HEK293 (cell line): ENCODE measurements at regions not wholly inside any gene's neighbourhood (a gene's known extent, or its start where the extent isn't known, plus 50 kb on each side); places are given as distances from the start of the nearest gene placed in this dataset.

Experiments used
- ATF2 ChIP-seq: fragments of 450-650 bp; formaldehyde crosslinking; IDR thresholded peaks from 2 replicates; pipeline ENCODE4 v1.5.1; 2016; ENCODE audit warnings: missing biosample characterization, missing genetic modification characterization, low read depth
- CTCF ChIP-seq: fragments of 450-650 bp; formaldehyde crosslinking; IDR thresholded peaks from 2 replicates; pipeline ENCODE4 v1.5.1; 2016; ENCODE audit warnings: missing biosample characterization, missing genetic modification characterization
- IKZF3 ChIP-seq: fragments of 450-650 bp; IDR thresholded peaks from 2 replicates; pipeline ENCODE4 v1.5.0; 2018; ENCODE audit warnings: missing biosample characterization, mild to moderate bottlenecking, missing genetic modification characterization, moderate library complexity
- OVOL3 ChIP-seq: fragments of 450-650 bp; formaldehyde crosslinking; IDR thresholded peaks from 2 replicates; pipeline ENCODE4 v1.5.1; 2016; ENCODE audit warnings: missing biosample characterization, missing genetic modification characterization
- PRDM10 ChIP-seq: fragments of 450-650 bp; formaldehyde crosslinking; IDR thresholded peaks from 2 replicates; pipeline ENCODE4 v1.5.1; 2016; ENCODE audit warnings: missing biosample characterization, missing genetic modification characterization
- SALL2 ChIP-seq: fragments of 450-650 bp; formaldehyde crosslinking; IDR thresholded peaks from 2 replicates; pipeline ENCODE4 v1.5.0; 2017; ENCODE audit warnings: missing biosample characterization, mild to moderate bottlenecking, missing genetic modification characterization, borderline replicate concordance
- TCF7L2 ChIP-seq: IDR thresholded peaks from 2 replicates; pipeline ENCODE4 v1.6.1; 2011; ENCODE audit warnings: low read depth, mild to moderate bottlenecking, inconsistent platforms, low read length, moderate library complexity, borderline replicate concordance
- ZNF174 ChIP-seq: fragments of 450-650 bp; formaldehyde crosslinking; IDR thresholded peaks from 2 replicates; pipeline ENCODE4 v1.5.0; 2017; ENCODE audit warnings: missing biosample characterization, mild to moderate bottlenecking, missing genetic modification characterization
- ZNF391 ChIP-seq: fragments of 450-650 bp; formaldehyde crosslinking; IDR thresholded peaks from 2 replicates; pipeline ENCODE4 v1.5.1; 2016; ENCODE audit warnings: low read depth, missing biosample characterization, missing genetic modification characterization, borderline replicate concordance
- ZNF514 ChIP-seq: fragments of 450-650 bp; formaldehyde crosslinking; IDR thresholded peaks from 2 replicates; pipeline ENCODE4 v1.5.1; 2016; ENCODE audit warnings: missing biosample characterization, missing genetic modification characterization
- ZNF660 ChIP-seq: fragments of 450-650 bp; IDR thresholded peaks from 2 replicates; pipeline ENCODE4 v1.5.1; 2018; ENCODE audit warnings: missing biosample characterization, mild to moderate bottlenecking, missing genetic modification characterization
- ZNF670 ChIP-seq: fragments of 450-650 bp; formaldehyde crosslinking; IDR thresholded peaks from 2 replicates; pipeline ENCODE4 v1.5.1; 2016; ENCODE audit warnings: missing biosample characterization, missing genetic modification characterization, low read depth
- TF ChIP-seq, protein P1 (sequence below): fragments of 450-650 bp; formaldehyde crosslinking; IDR thresholded peaks from 2 replicates; pipeline ENCODE4 v1.5.0; 2017; ENCODE audit warnings: missing biosample characterization, missing genetic modification characterization, borderline replicate concordance

GRCh38 chr3:67940210-67940952 lies 286.0 kb upstream of the SUCLG2 start:
- TF ChIP-seq, protein P1, sequence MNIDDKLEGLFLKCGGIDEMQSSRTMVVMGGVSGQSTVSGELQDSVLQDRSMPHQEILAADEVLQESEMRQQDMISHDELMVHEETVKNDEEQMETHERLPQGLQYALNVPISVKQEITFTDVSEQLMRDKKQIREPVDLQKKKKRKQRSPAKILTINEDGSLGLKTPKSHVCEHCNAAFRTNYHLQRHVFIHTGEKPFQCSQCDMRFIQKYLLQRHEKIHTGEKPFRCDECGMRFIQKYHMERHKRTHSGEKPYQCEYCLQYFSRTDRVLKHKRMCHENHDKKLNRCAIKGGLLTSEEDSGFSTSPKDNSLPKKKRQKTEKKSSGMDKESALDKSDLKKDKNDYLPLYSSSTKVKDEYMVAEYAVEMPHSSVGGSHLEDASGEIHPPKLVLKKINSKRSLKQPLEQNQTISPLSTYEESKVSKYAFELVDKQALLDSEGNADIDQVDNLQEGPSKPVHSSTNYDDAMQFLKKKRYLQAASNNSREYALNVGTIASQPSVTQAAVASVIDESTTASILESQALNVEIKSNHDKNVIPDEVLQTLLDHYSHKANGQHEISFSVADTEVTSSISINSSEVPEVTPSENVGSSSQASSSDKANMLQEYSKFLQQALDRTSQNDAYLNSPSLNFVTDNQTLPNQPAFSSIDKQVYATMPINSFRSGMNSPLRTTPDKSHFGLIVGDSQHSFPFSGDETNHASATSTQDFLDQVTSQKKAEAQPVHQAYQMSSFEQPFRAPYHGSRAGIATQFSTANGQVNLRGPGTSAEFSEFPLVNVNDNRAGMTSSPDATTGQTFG (tag by site-specific recombination): no peak
- TF ChIP-seq CTCF (tag by site-specific recombination) (no peak), ATF2 (tag by site-specific recombination) (no peak), OVOL3 (no peak), ZNF514 (tag by site-specific recombination) (no peak), ZNF174 (tag by site-specific recombination) (no peak), PRDM10 (tag by site-specific recombination) (no peak), SALL2 (tag by site-specific recombination) (no peak), ZNF670 (no peak), TCF7L2 (no peak), IKZF3 (no peak), ZNF660 (tag by site-specific recombination) (no peak), ZNF391 (tag by site-specific recombination) (no peak)
